ENCODE measurements at regions not wholly inside any gene's neighbourhood (a gene's known extent, or its start where the extent isn't known, plus 50 kb on each side); places are given as distances from the start of the nearest gene placed in this dataset.

- TF ChIP-seq CTCF (IDR thresholded peaks at IDR 0.05; ENCODE audit: insufficient read depth, low read depth, low read length) (no peak), EZH2 (IDR thresholded peaks at IDR 0.05; ENCODE audit: insufficient read depth, low read length) (no peak)
Measured at GRCh38 chr13:64808704-64809103, 2421.4 kb downstream of the PCDH9 start.

All from astrocyte (in vitro differentiated cells and primary cell).